Myocyte (in vitro differentiated cells): ENCODE measurements at regions not wholly inside any gene's neighbourhood (a gene's known extent, or its start where the extent isn't known, plus 50 kb on each side); places are given as distances from the start of the nearest gene placed in this dataset.
"Not testable (repeated sequence)": the region's sequence is repeated elsewhere in the genome, so short reads cannot be mapped to it uniquely, and the experiment has no call there.

Experiments used
- DNase-seq: peaks from one replicate; pipeline ENCODE4 v3.0.0-alpha.2; 2012; ENCODE audit warnings: low read depth

DNA sequence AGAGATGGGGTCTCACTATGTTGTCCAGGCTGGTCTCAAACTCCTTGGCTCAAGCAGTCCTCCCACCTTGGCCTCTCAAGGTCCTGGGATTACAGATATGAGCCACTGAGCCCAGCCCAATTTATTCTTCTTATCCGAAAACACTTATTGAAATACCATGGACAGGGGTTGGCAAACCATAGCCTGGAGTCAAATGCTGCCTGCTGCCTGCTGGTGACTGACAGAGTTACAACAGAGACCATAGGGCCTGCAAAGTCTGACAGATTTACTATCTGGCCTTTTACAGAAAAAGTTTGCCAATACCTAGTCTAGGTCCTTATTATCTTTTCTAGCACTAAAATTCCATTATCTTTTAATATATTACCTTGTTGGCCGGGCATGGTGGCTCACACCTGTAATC lies 87.1 kb upstream of the ZNF281 start:
- DNase-seq, result peak; percentile 34

DNA sequence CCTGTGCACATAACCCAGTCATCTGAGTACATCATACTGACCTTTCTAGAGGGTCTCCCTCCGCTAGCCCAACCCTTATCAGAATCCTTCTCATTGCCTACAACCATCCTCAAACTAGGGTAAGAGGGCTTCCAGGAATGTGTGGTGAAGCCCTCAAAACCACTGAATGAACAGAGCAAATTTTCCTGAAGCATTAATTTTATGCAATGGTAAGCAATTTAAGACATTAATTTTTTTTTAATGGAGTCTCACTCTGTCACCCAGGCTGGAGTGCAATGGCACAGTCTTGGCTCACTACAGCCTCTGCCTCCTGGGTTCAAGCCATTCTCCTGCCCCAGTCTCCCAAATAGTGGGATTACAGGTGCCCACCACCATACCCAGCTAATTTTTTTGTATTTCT lies 86.1 kb upstream of the ZNF281 start:
- DNase-seq, result no peak

DNA sequence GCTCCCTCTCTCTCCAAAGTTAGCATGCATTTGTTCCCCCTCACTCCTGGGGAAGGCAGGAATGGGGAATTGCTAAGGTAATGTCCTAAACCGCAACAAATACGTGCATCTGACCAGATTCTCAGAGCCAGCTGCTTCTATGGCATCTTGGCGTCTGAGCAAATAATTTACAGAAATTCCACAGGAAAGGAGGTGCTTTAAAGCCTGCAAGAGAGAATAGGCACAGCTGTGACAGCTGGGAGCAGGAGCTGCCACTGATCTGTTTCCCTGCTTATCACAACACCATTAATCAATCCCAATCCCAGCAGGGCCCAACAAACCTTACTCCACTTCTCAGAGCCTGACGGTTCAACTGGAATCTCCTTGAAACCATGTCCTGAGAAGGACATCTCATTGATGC lies 83.5 kb upstream of the ZNF281 start:
- DNase-seq, result no peak

DNA sequence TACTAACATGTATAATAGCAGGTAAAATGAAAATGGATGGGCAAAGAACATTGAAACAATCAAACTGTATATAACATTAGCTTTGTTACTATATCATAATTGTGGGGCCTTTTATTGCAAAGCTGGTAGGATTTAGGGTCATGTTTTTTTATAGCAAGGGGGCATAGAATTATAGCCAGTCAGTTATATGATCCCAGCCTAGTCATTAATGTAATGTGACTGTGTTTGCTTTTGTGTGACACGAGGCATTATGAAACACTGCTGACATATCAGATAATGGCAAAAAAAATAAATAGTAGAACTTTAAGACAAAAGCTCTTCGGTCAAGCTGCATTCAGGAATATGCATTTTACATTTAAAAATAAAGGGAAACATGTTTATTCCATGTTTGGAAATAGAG lies 81.3 kb upstream of the ZNF281 start:
- DNase-seq, result no peak

DNA sequence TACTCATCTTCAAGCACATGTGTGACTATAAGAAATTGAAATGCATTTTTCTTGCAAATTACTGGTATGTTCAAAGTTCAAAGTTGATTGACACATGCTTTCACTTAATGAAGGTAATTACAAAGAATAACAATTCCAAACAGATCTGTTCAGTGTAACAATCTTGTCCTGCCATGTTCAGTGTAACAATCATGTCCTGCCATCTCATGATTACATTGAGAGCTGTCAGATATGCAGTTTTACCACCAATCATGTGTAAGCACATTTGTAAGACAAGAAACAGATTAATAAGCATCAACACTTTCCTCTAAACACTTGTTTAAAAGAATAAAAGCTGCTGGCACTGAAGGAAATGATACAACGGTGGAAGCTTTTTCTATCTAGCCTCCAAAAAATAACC lies 80.3 kb upstream of the ZNF281 start:
- no peak for DNase-seq

DNA sequence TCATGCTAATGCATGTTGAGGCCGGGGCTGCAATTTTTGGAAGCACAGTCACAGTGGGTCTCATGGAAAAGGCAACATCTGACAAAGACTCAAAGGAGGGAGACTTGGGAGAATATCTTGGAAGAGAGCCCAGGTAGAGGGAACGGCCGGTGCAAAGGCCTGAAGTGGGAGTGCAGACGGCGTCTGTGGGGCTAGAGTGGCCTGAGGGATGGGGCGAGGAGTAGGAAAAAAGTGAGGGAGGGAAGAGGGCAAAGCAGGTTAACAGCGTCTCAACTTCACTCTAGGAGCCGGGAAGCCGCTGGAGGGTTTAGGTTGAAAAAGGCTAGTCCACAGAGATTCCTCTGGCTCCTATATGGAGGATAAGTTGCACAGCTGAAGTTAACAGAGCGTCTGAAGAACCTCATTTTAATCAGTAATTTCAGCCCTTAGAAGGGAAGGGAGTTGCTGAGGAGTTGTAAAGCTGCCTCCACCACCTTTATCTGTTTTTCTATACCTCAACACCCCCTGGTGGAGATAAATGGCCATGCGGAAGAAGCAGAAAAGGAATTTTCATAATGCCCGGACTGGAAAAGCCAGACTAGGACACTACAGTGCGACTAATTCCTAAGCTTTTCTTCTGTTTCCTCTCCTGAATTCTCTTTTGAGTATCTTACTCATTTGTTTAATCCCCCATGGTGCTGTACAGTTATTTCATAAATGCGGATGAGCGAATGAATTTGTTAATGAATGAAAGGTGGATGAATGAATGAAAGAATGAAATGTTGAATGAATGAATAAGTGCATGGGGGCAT lies 78.7 kb upstream of the ZNF281 start:
- peak; percentile 74 for DNase-seq

DNA sequence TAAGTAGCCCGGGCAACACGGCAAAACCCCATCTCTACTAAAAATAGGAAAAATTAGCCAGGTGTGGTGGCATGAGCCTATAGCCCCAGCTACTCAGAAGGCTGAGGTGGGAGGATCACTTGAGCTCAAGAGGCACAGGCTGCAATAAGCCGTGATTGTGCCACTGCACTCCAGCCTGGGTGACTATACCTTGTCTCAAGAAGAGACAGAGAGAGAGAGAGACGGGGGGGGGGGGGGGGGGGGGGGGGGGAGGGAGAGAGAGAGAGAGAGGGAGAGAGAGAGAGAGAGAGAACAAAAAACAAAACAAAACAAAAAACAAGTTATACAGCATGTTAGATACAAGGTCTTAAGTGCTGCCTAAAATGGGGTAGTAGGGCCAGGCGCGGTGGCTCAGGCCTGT lies 77.8 kb upstream of the ZNF281 start:
- no peak for DNase-seq

DNA sequence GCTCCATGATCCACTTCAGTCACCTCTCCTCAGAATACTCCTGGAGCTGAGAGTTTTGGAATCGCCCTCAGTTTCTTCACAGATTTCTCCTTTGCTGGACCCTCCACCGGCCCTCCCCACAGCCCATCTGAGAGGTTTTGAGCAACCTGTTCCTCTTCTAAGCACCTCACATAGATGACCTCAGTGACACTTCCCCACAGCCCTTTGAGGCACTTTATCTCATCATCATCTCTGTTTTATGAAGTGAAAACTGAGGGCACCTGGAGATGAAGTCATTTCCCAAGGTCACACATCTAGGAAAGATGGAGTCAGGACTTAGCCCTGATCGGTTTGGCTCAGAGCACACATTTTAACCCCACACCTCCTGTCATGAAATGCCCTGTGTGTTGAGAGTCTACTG lies 76.8 kb upstream of the ZNF281 start:
- no peak for DNase-seq

DNA sequence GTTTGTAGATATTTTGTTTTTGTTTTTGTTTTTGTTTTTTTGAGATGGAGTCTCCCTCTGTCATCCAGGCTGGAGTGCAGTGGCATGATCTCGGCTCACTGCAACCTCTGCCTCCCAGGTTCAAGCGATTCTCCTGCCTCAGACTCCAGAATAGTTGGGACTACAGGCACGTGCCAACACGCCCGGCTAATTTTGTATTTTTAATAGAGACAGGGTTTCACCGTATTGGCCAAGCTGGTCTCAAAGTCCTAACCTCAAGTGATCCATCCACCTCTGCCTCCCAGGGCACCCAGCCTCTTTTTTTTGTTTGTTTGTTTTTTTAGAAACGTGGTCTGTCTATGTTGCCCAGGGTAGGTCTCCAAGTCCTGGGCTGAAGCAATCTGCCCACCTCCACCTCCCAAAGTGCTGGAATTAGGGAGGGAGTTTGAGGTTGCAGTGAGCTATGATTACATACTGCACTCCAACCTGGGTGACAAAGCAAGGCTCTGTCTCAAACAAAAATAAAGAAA lies 74.7 kb upstream of the ZNF281 start:
- not testable (repeated sequence) for DNase-seq

DNA sequence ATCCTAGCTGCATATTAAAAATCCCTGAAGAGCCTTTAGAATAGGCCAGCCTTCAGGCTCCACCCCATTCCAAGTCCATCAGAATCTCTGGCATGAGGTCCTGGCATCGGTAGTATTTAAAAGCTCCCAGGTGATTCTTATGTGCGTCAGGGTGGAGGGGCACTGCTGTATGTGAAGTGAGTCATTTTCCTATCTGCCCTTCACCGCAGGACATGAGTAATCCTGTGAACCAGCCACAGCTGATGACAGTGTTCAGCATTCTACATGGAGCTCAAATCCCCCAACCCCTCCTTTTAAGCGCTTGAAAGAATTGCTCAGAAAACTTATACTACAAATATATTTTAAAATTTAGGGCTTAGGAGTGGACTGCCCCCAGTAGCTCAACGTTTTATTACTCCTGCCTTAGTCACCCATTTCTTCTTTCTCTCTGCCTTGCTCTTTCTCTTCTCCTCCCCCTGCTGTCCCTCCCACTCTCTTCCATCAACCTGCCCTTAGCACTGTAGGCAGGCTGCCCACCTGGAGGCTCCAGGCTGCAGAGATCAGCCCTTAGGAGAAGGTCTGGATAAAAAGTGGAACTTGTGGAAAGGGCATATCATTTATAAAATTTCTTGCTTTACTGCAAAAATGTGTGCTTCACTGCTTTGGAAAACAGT lies 73.8 kb upstream of the ZNF281 start:
- DNase-seq, result peak; percentile 77

DNA sequence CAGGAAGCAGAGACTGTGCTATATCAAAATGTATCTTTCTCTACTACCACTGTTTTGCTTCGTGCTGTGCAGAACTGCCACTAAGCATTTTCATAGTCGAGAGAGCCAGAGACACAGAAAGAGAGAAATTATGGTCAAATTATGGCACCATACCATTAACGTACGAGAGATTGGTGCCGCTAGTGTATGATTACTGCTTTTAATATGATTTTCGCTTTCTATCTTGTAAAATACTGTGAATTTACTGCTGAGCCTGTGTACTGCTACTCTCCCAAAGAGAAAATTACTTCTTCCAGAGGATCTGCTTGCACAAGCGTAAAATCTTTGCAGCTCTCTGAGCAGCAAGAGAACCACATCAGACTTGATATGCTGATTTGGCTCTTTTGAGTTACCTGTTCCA lies 71.1 kb upstream of the ZNF281 start:
- DNase-seq, result no peak

DNA sequence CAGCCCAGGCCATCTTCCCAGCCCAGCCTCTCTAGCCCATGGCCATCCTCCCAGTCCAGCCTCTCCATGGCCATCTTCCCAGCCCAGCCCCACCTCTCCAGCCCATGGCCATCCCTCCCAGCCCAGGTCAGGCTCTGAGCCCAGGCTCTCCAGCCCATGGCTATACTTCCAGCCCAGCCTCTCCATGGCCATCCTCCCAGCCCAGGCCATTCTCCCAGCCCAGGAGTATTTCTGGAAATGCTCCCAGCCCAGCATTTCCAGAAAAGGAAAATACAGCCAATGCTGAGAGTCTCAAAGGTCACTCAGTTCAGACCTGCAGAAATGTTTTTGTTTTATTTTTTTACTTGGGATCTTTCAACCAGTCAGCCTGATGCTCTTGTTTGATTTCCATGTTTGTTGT lies 70.0 kb upstream of the ZNF281 start:
- DNase-seq, result no peak

DNA sequence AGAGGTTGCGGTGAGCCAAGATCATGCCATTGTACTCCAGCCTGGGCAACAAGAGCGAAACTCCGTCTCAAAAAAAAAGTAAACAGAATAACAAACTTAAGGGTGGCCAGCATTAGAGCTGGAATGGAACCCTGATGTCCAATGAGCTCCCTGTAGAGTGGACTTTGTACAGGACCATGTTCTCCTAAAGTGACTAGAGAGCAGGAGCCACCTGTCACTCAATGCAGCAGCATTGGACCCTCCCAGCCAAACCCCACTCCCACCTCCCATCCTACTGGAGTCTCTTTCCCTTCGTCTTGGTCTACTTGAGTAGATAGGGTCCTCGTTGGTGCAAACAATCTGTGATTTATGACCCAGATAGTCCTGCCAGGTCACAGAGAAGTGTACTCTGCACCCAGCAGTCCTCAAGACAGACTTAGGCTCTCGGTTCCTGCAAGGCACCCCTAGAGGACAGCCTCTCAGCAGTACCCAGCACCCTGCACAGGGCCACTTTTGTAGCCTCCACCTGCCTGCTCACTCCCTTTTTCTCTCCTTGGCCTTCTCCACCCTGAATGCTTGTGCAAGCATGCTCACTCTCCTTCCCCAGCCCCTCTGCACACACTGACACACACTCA lies 69.2 kb upstream of the ZNF281 start:
- no peak for DNase-seq

DNA sequence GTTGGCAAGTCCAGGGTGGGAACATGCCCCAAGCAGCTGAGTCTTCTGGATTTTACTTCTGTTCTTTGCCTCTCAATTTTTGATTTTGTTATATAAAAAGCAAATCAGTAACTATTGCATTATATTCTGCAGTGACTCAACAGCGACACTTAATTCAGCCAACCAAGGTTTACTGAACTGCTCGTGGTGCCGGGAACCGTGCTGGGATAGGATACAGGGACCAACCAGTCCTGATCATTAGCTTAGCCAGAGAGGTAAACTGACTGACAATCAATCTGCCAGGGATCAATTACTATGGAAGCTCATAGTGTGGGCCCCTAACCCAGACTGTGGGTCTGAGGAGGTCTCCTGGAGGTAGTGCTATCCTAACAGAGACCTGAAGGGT lies 68.4 kb upstream of the ZNF281 start:
- no peak for DNase-seq

DNA sequence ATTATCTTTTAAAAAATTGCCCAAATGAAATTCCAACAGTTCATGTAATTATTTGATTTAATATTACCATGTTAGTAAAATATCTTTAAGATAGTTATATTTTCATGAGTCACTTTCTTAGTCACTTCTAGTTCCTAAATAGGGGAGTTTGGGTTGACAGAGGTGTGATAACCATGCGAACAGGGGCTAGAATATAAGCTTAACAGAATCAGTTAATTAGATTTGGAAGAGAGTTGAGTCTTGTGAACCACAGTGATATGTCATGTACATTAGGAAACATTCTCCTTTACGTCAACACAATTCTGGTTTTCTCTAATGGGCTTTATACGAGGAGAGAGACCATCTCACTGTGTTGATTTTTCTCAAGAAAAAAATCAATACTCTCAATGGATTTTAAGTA lies 64.8 kb upstream of the ZNF281 start:
- no peak for DNase-seq

DNA sequence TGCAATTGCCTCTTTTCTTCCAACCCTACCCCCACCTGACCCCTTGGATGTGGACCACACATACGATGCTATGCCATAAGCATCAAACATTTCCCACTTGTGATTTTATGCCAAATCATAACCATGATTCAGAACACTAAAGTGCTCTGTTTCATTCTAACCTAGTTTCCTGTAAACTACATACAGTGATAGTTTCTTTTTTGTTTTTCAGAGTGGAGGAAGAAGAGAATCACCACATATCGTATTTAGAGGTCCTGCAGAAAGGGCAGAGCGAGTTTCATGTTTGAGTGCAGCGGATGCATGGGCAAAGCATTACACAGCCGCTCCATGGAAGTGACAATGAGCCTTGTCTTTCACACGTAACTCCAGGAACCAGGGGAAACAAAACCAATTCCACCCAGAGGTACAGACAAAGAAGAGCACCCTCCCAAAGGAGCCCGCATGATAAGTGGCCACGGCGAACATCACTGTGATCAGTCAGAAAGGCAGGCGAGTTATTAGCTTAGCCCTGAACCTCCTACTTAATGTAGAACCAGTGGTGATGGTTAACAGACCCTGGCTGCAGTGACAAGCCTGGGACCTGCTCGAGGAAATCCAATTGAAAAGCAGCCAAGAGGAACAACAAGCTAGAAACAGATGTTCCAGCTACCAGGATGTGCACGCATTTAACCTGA lies 64.0 kb upstream of the ZNF281 start:
- DNase-seq, result peak; percentile 4

DNA sequence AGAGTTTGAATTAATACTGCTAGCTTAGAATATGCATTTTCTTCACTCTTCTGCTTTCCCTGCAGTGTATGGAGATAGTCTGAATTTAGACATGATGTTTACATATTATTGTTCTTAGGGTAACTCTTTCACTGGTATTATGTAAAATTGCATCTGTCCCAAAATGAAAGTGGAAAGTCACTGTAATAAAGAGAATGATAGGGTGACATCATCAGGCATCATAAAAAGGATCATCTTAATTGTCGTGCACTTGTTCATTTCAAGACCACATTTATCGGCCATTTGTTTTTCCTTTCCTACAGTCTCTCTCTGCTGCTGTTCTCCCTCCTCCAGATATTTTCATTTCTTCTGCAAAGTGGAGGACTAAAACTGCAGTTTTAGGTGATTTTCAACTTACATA lies 61.9 kb upstream of the ZNF281 start:
- no peak for DNase-seq

DNA sequence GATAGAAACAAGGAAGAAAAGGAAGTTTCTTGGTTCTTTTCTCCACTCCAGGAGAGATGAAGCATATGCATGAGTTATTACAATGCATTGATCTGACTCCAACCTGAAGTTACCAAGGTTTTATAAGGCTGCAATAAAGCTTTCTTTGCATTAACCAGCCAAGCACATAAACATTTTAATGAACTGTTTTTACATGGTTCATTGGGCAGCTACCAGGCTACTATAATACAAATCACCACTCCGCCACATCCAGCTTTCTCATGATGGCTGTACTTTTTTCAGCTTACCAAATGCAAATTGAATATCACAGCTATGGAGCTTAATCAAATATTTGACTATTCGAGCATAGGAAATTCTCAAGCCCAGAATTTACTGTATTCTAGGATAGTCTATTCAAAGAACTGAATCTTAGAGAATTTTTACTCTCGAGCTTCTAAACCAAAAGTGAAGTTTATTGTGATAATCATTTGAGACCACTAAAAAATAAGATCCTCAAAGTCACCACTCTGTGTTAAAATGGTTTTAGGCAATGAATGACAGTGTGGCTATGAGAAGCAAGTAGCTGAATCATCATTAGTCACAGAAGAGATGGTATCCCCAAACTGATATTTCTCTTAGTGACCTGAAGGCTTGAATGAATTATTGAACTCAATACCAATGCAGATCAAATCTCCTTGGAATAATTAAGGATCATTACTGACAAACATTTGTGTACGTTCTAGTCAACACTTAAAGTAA lies 58.6 kb upstream of the ZNF281 start:
- no peak for DNase-seq

DNA sequence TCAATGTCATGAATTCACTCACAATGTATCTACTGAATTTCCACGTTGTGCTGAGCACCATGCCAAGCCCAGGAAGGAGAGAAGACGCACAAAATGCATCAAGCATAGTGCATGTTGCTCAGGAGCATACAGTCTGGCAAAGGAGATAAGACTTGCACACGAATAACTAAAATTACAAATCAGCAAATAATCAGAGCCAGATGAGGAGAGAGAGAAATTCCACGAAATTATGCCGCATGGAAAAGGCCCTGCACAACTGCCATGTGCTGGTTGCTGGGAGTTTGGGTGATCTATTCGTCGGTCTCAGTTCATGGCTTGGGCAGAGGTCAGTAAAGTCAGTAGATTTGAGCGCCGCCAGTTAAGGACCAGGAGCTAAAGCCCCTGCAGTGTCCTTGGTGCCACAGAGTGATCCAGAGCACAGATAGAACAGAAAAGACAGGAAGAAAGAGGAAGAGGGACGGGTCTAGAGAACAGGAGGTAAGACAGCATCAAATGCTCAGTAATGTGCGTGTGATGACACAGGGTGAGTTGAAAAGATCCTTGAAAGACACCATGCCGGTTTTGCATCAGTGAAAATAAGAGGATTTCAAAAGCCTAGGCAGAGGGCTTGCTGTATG lies 55.1 kb upstream of the ZNF281 start:
- DNase-seq, result no peak
